Psoas muscle (tissue), 7 donors: ENCODE measurements at regions not wholly inside any gene's neighbourhood (a gene's known extent, or its start where the extent isn't known, plus 50 kb on each side); places are given as distances from the start of the nearest gene placed in this dataset.

ENCODE experiments used
- ATAC-seq, 4 donors: fragments of 200-7000 bp; cut with Tn5 transposase; one replicate each; pipeline ENCODE4 v1.9.1; 2020; ENCODE audit warnings: moderate library complexity in 3 of 4, mild to moderate bottlenecking in 2 of 4
- DNase-seq, 2 donors: peaks; one replicate each; pipeline ENCODE4 v3.0.0-alpha.2; 2020
- H3K27ac ChIP-seq: fragments of 200-600 bp; one replicate; pipeline ENCODE4 v1.8.0; 2022
- H3K27me3 ChIP-seq, 3 donors: fragments of 200-600 bp in 1 of 3; one replicate each; pipeline versions ENCODE4 v1.6.1 to v1.8.0; 2013 to 2022; ENCODE audit warnings: low read length in 2 of 3, mild to moderate bottlenecking in 2 of 3, moderate library complexity in 1 of 3; ENCODE audit not compliant: insufficient read depth in 3 of 3
- H3K36me3 ChIP-seq, 2 donors: fragments of 200-600 bp in 1 of 2; one replicate each; pipeline versions ENCODE4 v1.6.1 to v1.8.0; 2013 to 2022; ENCODE audit warnings: low read depth in 1 of 2, mild to moderate bottlenecking in 1 of 2, moderate library complexity in 1 of 2; ENCODE audit not compliant: insufficient read depth in 1 of 2
- H3K4me1 ChIP-seq: fragments of 200-600 bp; one replicate; pipeline ENCODE4 v1.8.0; 2022
- H3K4me3 ChIP-seq: fragments of 200-600 bp; one replicate; pipeline ENCODE4 v1.8.0; 2022; ENCODE audit warnings: mild to moderate bottlenecking
- H3K9me3 ChIP-seq: fragments of 200-600 bp; one replicate; pipeline ENCODE4 v1.8.0; 2022
- WGBS, 3 donors: extraction: QIAGEN DNeasy Blood & Tissue Kit; methylation state at CpG; one replicate each; pipeline versions ENCODE4 v1.1.6 to v1.1.7; 2013; 5-methylcytosine and 5-hydroxymethylcytosine counted together
- intact Hi-C, 2 donors: fragments of 100-400 bp; cut with DNase I; formaldehyde crosslinking; loops; one replicate each; pipeline versions ENCODE4 v1.11.0 to v1.14.2; 2022
- TF ChIP-seq, protein P1 (sequence below): fragments of 200-600 bp; IDR thresholded peaks from one replicate; pipeline ENCODE4 v1.8.0; 2022; ENCODE audit warnings: antibody characterized with exemption
- donor health status: healthy with polysubstance abuse.
- donor health status: DM: no; HTN: no; CAD: no; lungs with moderate emphysema.
- donor health status: Bipolar disorder and iron deficiency.
- donor health status: healthy.
- donor health status: DM: yes; HTN: yes; CAD: no.
- donor health status: DM: no; HTN: no; CAD: no.
- donor health status: DM: yes; HTN: yes; CAD: no.

GRCh38 chr3:76415384-76415783 is 624.5 kb upstream of the ROBO2 start:
- H3K9me3 ChIP-seq, result no peaks in the 10 kb centered on the region
- TF ChIP-seq, protein P1, sequence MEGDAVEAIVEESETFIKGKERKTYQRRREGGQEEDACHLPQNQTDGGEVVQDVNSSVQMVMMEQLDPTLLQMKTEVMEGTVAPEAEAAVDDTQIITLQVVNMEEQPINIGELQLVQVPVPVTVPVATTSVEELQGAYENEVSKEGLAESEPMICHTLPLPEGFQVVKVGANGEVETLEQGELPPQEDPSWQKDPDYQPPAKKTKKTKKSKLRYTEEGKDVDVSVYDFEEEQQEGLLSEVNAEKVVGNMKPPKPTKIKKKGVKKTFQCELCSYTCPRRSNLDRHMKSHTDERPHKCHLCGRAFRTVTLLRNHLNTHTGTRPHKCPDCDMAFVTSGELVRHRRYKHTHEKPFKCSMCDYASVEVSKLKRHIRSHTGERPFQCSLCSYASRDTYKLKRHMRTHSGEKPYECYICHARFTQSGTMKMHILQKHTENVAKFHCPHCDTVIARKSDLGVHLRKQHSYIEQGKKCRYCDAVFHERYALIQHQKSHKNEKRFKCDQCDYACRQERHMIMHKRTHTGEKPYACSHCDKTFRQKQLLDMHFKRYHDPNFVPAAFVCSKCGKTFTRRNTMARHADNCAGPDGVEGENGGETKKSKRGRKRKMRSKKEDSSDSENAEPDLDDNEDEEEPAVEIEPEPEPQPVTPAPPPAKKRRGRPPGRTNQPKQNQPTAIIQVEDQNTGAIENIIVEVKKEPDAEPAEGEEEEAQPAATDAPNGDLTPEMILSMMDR, result no peak

DNA sequence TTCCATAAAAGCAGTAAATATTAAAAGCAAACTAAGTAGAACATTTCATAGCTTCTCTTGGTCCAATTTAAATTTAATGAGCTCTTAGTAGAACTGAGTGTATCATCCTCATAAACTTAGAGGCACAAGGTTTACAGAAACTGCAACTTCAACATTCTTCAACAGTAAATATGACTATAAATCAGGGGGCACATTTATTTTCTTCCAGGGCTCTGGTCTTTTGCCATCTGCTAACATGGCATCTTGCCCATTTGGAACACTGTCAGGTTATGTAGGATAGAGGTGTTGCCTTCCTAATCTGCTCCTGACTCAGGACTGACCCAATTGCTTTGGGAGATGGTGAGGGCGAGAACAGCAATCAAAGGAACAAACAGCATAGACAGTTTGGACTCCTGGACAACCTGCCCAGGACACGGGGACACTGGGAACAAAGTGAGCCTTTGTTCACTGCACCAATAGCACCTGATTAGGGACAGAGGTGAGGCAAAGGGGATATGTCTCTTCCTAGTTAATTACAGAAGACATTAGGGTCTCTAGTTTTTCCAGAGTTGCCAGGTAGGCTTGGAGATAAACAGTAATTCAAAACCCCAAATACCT is 610.2 kb upstream of the ROBO2 start:
- TF ChIP-seq, protein P1, result no peak
- Histone ChIP-seq H3K36me3 (no peaks in the 10 kb centered on the region), H3K27ac (no peak overlapping the region), H3K27me3 (no peaks in the 10 kb centered on the region), H3K4me3 (no peak overlapping the region), H3K9me3 (no peaks in the 10 kb centered on the region), H3K4me1 (no peaks in the 10 kb centered on the region)
- WGBS, 3 donors, result 70 to 72% (median 71%) methylated on average over 2 of the region's 2 CpGs
- no peak for ATAC-seq
- intact Hi-C loops, result no loop called here
- no peak for DNase-seq

More at GRCh38 chr3:76415384-76415783, 624.5 kb upstream of the ROBO2 start:
- Histone ChIP-seq H3K4me1 (no peaks in the 10 kb centered on the region), H3K4me3 (no peak overlapping the region), H3K27ac (no peak overlapping the region), H3K27me3 (no peaks in the 10 kb centered on the region), H3K36me3 (no peaks in the 10 kb centered on the region)
- ATAC-seq (no peak), DNase-seq (no peak)
- WGBS, 3 donors, result 77 to 99% (median 80%) methylated on average over 2 of the region's 2 CpGs
- intact Hi-C loops, result no loop called here

DNA sequence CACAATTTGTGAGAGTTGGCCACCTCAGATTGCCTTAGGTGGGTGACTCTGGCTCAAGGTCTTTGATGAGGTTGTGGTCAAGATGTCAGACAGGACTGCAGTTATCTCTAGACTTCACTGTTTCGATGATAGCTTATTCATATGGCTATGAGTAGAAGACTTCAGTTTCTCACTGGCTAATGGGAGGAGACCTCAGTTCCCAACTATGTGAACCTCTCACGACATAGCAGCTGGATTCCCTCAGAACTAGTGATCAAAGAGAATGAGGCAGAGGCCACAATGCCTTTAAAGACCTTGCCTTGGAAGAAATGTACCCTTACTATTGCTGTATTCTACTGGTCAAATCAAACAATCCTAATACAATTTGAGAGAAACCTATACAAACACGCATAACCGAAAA is 607.5 kb upstream of the ROBO2 start:
- Histone ChIP-seq H3K27me3 (no peaks in the 10 kb centered on the region), H3K4me3 (no peak overlapping the region), H3K9me3 (no peaks in the 10 kb centered on the region), H3K27ac (no peak overlapping the region), H3K4me1 (no peaks in the 10 kb centered on the region), H3K36me3 (no peaks in the 10 kb centered on the region)
- 67 to 69% (median 68%) methylated on average over 4 of the region's 4 CpGs for WGBS, 3 donors
- intact Hi-C loops, result no loop called here
- ATAC-seq (no peak), DNase-seq (no peak)
- TF ChIP-seq, protein P1, result no peak

DNA sequence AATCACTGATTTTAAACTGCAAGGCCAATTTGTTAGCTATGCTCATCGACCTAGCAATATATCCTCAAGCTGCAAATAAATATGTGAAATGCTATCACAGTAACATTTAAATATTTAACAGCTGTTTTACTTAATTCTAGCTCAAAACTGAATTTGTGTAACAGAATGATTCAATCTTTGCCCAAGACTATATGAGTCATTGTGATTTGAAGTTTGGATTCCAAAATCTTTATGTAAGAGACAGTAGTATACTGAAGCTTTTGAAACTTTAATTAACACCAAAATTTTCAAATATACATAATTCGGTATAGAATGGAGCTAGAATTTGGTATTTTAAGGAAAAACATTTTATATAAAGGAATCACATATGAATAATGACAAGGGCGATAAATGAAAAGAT is 603.0 kb upstream of the ROBO2 start:
- Histone ChIP-seq H3K27me3 (no peaks in the 10 kb centered on the region), H3K36me3 (no peaks in the 10 kb centered on the region), H3K4me1 (no peaks in the 10 kb centered on the region), H3K27ac (no peak overlapping the region), H3K9me3 (no peaks in the 10 kb centered on the region), H3K4me3 (no peak overlapping the region)
- TF ChIP-seq, protein P1, result no peak
- no peak for ATAC-seq
- DNase-seq, result no peak
- intact Hi-C loops, result no loop called here
- WGBS, 3 donors, result 71 to 74% (median 72%) methylated on average over 3 of the region's 3 CpGs

DNA sequence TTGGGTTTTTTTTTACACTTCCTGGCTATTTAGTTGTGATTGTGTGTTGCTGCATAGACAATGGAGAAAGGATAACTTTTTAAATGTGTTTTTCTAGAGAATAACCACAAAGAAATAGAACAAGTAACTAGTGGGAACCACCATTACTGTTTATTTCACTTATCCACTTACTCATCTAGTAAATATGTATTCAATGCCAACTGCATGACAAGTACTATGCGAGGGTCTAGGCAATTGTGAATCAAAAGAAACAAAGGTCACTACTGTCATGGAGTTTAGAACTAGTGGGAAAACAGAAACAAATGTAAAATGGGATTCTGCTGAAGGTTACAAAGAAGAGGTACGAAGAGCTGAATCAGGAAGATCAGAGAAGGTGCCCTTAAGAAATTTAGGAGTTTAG is 600.9 kb upstream of the ROBO2 start:
- ATAC-seq (no peak), DNase-seq (no peak)
- 65 to 68% (median 68%) methylated on average over 1 to 2 of the region's 2 CpGs for WGBS, 3 donors
- Histone ChIP-seq H3K4me1 (no peaks in the 10 kb centered on the region), H3K36me3 (no peaks in the 10 kb centered on the region), H3K27ac (no peak overlapping the region), H3K4me3 (no peak overlapping the region), H3K9me3 (no peaks in the 10 kb centered on the region), H3K27me3 (no peaks in the 10 kb centered on the region)
- intact Hi-C loops, result no loop called here
- TF ChIP-seq, protein P1, result no peak
